NCI-H1092 (cell line): ENCODE measurements at regions not wholly inside any gene's neighbourhood (a gene's known extent, or its start where the extent isn't known, plus 50 kb on each side); places are given as distances from the start of the nearest gene placed in this dataset.

Experiments used
- DNase-seq: peaks from one replicate; lab custom pipeline; 2025; lab: John Stamatoyannopoulos, UW

DNA sequence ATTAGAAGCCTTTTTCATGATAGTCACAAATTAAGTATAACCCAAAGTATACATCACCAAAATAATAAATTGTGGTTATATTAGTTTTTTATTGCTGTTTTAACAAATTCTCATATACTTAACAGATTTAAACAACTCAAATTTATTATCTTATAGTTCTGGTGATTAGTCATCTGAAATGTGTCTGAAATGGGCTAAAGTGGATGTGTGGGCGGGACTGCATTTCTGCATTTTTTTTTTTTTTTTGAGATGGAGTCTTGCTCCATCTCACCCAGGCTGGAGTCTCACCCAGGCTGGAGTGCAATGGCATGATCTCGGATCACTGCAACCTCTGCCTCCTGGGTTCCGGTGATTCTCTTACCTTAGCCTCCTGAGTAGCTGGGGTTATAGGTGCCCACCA is 891.5 kb upstream of the CELF2 start:
- no peak for DNase-seq

DNA sequence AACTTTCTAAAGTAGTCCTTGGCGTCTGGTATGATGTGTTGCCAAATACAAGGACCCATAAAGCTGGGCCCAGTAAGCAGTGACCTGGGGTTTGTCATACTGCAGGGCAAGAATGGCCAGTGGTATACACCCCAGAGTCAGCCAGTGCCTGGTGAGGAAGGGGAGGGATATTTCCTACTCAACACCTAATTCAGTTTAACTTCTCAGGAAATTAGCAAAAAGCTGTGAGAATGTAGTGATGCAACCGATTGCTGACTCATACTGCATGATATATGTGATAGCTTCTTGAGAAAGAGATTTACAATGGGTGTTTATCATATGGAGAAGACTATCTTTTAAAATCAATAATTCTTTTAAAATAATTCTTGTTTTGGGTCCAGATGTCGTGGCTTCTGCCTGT is 889.3 kb upstream of the CELF2 start:
- DNase-seq = no peak

DNA sequence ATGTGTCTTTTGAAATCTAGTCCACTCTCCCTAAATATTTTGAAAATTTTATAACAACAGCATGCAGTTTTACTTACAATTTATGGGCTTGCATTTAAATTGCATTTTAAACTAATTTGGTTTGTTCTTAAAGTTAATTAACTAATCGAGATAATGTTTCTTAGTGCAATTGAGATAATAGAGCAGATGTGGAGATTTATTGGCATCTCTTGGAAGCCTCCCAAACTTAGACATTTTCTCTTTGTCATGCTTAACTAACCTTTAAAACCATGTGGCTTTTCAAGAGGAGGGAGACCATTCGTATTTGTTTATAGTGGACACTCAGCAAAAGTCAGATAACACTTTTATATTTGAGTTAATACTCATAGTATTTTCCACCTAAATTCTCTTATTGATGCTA is 887.0 kb upstream of the CELF2 start:
- no peak for DNase-seq

DNA sequence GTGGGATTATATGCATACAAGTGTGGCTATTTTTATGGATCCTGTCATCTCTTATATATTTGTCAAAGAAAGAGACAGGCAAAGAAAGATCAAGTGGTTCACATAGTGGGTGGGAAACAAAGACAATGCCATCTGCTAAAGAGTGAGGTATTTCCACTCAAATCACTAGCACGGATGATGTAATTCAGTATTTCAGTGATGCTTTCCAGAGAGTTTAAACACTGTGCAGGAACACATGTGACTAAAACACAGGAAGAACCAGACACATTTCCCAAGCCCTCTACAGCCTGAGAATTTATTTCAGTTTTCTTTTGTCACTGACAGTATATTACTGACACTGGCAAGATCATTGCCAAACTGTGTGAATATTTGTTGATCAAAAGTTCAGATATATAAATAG is 885.7 kb upstream of the CELF2 start:
- DNase-seq = no peak

DNA sequence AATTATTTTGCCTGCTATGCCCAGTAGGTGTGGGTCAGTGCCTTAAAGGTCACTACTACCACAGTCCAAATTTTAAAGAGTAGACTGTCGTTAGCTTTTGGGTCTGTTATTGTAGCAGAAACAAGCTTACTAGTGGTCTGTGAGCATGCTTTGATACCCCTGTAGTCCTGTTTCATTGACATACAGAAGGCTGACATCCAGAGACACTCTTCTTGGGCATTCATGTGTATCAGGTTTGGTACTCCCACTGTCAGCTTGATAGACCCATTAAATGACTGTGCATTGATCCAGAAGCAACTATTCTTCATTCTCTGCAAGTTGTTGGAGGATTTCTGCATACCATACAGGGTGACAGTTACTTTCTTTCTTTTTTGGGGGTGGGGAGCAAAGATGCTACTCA is 884.4 kb upstream of the CELF2 start:
- no peak for DNase-seq

DNA sequence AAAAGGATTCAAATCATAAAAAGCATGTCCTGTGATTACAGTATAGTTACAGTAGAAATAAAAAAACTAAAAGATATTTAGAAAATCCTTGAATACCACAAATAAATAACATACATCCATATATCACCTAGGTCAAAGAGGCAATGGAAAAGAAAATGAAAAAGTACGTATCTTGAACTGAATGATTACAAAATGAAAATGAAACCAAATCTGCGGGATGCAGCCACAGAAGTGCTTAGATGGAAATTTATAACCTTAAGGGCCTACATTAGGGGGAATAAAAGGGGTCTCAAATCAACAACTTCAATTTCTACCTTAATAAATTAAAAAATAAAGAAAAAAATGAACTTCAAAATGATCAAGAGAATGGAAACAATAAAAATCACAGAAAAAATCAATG is 879.0 kb upstream of the CELF2 start:
- DNase-seq = no peak

DNA sequence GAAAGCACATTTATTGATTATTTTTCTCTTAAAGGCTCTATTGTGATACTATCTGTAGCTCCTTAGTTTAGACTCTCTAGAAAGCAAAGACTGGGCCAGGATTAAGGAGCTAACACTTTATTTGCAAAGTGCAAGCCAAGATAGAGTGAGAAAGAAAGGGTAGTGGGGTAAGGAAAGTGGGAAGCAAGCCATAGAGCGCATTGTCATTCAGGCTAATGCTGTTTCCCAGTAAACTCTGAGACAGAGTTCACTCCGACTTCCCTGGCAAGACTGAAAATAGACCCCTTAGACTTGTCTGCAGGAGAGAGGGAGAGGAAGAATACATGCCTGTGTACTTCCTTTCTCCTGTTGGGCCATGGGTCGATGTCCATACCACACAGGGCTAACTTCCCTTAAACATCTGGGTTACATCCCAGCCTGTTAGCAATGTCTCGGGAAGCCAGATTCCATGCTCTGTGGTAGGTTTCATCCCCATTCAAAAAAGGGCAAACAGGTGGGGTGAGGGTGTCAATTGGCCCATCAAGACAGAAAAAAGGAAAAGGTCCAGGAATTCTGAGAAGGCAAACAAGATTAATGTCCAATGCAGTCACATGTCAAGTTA is 875.8 kb upstream of the CELF2 start:
- DNase-seq = no peak

DNA sequence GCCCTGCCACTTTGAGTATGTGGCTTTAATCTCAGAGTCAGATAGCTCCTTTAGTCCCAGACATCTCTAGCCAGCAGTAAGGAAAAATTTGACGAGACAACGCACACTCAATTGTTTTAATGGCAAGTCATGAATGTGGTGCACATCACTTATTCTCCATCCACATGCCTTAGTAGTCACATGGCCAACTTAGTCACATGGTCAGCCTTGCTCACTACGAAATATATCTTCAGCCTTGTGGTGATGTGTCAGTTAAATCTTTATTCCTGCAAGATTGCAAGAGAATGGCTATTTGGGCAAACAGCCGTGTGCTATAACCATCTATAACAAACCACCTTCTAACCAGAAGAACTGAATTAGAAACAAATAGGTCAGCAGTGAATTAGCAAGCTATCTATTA is 871.1 kb upstream of the CELF2 start:
- DNase-seq = no peak

DNA sequence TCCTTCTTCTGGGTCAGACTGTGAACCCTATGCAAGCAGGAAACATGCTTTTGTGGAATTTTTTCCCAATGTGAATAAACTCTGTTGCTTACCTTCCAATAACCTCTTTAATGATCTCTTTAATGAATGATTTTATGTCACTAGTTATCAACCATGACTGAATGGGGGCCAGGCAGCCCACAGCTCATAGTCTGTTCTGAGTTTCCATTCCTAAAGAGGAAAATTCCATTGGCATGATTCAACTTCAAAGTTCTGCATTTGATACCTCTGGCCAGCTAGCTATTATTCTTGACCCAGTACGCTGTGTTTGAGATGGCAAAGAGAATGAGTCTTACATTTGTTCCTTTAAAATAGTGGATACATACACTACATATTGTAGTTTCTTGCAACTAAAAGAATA is 867.8 kb upstream of the CELF2 start:
- DNase-seq = no peak

DNA sequence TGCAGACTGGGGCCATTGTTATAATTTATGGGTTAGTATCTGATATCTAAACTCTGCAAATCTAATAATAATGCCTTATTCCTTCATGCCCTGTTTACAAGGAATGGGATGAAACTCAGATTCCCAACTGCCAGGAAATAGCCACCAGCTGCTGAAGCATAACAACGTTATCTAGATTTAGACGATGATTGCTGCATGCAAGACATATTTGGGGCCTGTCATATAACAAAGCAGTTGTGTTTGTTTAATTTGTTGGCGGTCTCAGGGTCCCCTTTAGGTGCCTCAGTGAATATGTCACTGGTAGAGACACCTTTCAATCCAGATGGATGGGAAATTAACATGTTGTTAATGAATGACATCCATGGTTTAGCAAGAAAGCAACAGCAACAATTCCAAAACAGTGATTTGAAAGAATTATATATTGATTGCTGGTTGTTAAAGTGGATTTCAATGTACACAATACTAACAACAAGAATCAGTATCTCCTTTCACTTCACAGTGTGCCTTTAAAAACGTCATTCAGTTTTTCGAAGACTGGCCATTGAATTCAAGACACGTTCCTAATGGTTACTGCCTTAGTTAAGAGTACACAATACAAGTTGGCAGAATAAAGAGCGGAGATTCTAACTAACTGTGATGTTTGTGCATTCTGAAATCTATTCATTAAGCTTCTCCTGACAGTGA is 860.6 kb upstream of the CELF2 start:
- DNase-seq = no peak

DNA sequence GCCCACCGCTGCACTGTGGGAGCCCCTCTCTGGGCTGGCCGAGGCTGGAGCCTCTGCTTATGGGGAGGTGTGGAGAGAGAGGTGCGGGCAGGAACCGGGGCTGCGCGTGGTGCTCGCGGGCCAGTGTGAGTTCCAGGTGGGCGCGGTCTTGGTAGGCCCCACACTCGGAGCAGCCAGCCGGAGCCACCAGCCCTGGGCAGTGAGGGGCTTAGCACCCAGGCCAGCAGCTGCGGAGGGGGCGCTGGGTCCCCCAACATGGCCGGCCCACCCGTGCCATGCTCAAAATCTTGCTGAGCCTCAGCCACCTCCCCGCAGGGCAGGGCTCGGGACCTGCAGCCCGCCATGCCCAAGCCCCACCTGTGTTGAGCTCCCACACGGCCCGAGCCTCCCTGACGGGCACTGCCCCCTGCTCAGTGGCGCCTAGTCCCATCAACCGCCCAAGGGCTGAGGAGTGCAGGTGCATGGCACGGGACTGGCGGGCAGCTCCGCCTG is 856.8 kb upstream of the CELF2 start:
- no peak for DNase-seq

DNA sequence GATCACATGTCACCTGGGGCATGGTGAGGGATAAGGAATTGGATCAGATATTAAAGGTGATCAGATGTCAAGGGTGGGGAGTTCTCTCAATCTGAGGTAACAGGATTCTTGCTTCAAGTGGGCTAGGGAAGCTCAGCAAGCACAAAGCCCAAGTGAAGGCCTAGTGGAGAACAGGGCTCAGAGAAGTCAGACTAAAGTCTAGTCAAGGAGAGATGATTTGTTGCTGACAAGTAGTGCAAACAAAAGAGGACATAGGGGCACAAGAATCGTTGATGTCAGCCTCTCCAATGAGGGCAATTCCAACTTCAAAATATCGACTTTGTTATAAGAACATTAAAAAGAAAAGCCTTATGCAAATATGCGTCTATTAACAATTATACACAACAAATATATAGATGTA is 852.8 kb upstream of the CELF2 start:
- no peak for DNase-seq

DNA sequence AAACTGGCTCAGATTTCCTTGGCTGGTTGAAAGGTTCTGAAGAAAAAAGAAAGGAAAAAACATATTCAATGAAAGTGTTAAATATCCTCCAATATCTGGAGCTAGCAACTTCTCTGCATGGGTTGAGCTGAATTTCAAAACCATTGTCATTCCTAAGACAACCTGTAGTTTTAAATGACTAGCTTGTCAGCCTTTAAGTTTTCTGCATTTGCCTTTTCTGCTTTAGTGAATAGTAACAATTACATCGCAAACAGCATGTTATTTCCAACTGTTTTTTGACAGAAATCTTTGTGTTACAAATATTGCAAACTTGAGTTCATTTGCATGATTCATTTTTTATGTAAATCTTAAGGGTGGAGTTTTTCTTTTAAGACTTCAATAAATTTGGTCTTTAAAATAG is 852.3 kb upstream of the CELF2 start:
- no peak for DNase-seq

DNA sequence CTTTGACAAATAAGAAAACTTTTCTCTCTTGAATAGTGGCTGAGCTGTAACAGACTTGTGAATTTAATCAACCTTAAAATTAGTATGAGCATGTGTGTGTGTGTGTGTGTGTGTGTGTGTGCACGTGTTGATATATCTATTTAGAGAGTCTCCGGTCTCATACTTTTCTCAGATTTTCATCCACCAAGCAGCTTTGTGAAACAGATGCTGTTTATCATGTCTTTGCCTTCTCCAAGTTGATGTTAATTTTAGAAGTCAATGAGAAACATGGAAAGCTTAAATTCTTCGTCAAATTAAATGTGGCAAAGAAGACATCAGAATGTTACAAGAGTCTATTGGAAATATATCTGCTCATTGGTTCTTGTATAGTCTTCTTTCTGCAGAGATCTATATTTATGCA is 839.2 kb upstream of the CELF2 start:
- DNase-seq = no peak

DNA sequence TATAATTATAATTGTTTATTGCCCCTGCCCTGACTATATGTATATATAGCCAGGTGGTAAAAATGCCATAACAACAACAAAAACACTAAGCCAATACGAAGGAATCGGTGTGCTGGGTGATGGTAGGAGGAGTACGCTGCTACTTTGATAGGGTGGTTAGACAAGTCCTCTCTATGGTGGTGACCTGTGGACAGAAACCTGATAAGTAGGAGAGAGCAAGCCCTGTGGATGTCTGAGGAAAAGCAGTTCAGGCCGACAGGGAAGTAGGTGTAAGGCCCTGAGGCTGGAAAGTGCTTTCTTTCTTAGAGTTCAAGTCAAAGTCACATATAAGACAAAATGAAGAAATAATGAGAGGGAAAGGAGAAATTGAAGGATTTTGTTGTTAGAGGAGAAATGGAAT is 823.8 kb upstream of the CELF2 start:
- DNase-seq = no peak

DNA sequence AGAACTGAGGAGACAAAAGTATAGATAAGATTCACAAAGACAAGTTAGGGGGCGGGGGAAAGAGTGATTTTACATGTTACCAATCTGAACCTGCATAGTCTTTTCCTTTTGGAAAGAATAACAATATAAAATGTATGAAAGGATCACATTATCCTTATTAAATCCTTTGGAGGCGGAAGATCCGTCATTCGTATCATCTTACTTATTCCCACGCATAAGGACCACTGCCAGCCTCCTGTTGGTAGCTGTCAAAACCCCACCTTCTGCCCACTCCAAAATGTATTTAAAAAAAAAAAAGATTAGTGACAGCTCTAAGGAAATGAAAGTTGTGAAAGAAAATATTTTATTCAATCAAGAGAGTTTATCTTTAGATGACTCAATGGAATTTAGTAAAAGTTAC is 821.0 kb upstream of the CELF2 start:
- DNase-seq = no peak

DNA sequence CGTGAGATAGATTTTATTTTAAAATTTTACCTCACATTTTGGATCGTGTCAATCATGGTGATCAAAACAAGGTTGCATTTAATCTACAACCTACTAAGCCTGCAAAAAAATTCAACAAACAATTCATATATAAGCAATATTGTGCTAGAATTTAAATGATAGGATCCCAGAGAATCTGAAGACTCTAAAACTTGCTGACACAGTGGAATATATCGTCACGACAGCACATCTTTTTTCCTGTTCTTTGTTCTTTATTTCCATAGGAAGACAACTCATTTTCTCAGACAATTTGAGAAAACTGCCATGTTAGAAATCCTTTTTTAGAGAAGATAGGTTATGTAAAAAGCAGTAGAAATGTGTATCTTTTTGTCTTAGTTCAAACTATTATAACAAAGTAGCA is 820.2 kb upstream of the CELF2 start:
- no peak for DNase-seq

DNA sequence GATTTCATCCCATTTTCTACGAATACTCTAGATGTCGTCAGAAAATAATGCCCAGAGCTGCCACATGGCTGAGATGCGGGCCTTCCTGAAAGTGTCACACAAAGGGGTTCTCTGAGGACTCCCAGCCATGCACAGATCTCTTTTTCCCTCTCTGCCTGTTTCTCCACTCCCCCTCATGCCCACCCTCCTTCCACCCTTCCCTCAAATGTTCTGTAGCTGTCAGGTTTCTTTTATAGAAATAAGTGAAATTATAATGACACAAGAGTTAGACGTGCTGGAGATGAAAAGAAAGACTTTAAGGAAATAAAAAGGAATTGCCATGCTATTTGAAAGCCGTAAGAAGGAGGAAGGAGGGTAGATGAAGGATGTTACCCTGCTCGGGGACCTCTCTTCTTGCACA is 819.3 kb upstream of the CELF2 start:
- no peak for DNase-seq

DNA sequence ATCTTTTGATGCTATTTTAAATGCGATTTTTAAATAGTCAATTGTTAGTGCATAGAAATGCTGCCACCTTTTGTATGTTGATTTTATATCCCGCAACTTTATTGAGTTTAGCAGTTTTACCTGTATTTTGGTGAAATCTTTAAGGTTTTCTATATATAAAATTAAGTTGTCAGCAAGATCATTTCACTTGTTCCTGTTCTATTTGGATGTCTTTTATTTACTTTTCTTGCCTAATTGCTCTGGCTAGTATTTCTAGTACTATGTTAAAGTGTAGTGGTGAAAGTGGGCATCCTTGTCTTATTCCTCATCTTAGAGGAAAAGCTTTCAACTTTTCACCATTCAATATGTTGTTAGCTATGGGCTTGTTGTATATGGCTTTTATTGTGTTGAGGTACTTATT is 813.3 kb upstream of the CELF2 start:
- DNase-seq = no peak

DNA sequence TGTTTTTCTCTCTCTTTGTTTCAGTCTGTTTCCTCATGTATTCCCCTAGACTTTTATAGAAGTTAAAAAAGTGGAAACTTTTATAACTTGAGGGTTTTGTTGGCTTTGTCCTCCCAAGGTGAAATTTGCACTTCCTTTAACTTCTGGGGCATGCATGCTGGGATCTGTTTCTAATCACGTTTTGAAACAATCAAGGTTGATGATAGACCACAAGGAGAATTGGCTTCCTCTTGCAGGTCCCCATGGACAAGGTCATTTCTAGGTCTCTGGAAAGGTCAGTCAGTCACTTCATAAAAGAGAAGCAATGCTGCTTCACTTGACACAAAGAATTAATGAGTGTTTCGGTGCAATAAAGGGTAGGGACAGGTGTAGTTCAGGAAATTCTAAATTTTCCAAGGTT is 811.8 kb upstream of the CELF2 start:
- no peak for DNase-seq

DNA sequence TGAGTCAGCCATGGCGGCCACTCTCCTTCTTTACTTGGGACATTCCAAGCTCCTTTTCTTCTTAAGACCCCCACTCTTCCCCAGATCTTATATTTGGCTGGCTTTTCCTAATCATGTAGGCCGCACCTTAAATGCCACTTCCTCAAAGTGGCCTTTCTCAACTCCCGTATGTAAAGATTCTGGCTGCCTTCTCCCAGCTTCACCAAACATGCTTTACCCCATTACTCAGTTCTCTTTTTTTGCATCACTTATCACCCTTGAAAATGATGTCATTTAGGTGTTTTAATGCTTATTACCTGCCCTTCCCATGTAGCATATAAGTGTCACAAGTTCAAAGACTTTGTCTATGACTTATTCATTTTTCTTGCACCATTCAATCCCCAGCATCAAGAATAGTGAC is 810.1 kb upstream of the CELF2 start:
- no peak for DNase-seq

DNA sequence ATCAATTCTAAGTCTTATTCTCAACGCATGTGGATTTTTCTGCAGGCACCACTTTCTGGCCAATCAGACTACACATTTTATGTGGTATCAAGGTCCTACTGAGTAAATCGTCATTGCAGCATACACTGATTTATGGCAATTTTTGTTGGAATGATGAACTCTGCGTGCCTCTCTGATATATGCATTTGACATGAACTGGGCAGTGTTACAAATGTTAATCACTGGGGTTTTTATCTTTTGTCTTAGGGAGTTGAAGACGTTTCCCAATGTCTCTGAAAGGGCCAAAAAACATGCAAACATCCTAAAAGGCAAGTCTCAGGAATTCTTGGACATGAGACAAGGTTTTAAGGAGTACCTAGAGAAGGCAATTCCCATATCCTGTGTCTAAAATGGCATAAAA is 809.5 kb upstream of the CELF2 start:
- DNase-seq = no peak

DNA sequence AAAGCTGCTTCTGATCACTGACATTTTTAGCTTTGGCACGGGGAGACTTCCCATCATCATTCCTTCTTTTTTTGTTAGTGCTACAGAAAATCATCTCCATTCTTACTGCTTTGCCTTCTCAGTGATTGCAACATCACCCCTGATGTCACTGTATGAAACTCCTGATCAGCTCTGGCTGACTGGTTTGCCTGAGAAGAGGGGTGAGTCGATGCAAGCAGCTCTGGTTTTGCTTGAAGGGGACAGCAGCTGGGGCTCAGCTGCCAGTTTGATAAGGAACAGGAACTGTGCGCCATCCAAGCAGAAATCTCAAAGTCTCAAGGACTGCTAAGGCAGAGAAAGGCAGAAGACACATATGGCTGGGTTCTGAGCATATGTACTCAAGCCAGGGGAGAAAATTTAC is 808.5 kb upstream of the CELF2 start:
- DNase-seq = no peak

DNA sequence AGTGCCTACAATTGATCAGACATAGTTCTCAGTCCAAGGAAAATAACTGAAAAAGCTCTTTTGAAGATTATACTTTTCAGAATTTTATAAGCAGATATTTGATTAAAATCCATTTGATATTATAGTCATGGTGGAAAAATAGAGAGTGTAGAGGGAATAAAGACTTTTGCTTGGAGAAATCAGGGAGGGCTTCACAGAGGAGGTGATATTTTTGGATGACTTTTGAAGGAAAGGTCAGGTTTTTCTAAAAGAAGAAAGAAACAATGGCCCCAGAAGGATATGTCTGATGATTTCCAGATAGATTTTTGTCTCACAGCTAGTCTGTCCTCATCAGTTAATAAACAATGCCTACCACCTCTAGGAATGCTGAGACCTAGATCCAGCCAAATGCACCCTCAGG is 806.3 kb upstream of the CELF2 start:
- no peak for DNase-seq
